HepG2 (cell line): ENCODE measurements at regions not wholly inside any gene's neighbourhood (a gene's known extent, or its start where the extent isn't known, plus 50 kb on each side); places are given as distances from the start of the nearest gene placed in this dataset.

Experiments
- ATAC-seq: fragments of 200-7000 bp; cut with Tn5 transposase; 3 replicates; pipeline ENCODE4 v1.9.1; 2020; ENCODE audit warnings: mild to moderate bottlenecking, moderate library complexity
- BruUV-seq: library from RNA; stranded (reverse); fragments of 400-500 nt; replicated peaks from 2 replicates; lab custom pipeline; 2021; lab: Mats Ljungman, UMichigan
- CTCF ChIA-PET: fragments of 300-600 bp; formaldehyde crosslinking; extraction: SDS; loops from one replicate; lab custom pipeline; 2021; ENCODE audit warnings: low total read pairs, inconsistent platforms, low intra/inter-chr PET ratio; lab: Yijun Ruan, JAX
- POLR2A ChIA-PET: fragments of 350-600 bp; sonication (Branson Sonifier 250); formaldehyde crosslinking; loops from one replicate; lab custom pipeline; 2020; ENCODE audit warnings: antibody characterized with exemption, inconsistent platforms; lab: Yijun Ruan, JAX
- DNase-seq: peaks from one replicate; pipeline ENCODE4 v3.0.0-alpha.2; 2015; ENCODE audit warnings: low spot score
- FAIRE-seq: peaks from 3 replicates; lab custom pipeline; 2011; peaks lifted over from hg19 to GRCh38; lab: Jason Lieb, UNC
- H2AFZ ChIP-seq: one replicate; pipeline ENCODE4 v1.6.1; 2011; ENCODE audit warnings: low read length, inconsistent platforms
- H3K27ac ChIP-seq: fragments of 300-600 bp; 3 replicates; pipeline ENCODE4 v1.8.0; 2011; ENCODE audit warnings: mixed run types, mild to moderate bottlenecking, mixed read lengths, low read length, inconsistent platforms; ENCODE audit not compliant: insufficient read depth; ENCODE audit errors: extremely low read length
- H3K27me3 ChIP-seq, 2 experiments: fragments of 200-600 bp in 1 of 2; 2 replicates in 1 of 2; 3 replicates in 1 of 2; pipeline versions ENCODE4 v1.6.0 to v1.8.0; 2011; ENCODE audit warnings: low read length in 2 of 2, mild to moderate bottlenecking in 2 of 2, moderate library complexity in 2 of 2, inconsistent platforms in 1 of 2; ENCODE audit not compliant: insufficient read depth in 2 of 2, control insufficient read depth in 1 of 2
- H3K36me3 ChIP-seq, 2 experiments: fragments of 200-600 bp in 1 of 2; replicated peaks in 1 of 2; 2 replicates in 1 of 2; 3 replicates in 1 of 2; pipeline versions ENCODE4 v1.5.1 to v1.8.0; 2011; ENCODE audit warnings: low read length in 2 of 2, inconsistent platforms in 1 of 2; ENCODE audit not compliant: insufficient read depth in 2 of 2, control insufficient read depth in 1 of 2
- H3K4me1 ChIP-seq: 2 replicates; pipeline ENCODE4 v1.5.1; 2012; ENCODE audit warnings: low read length, inconsistent platforms; ENCODE audit not compliant: insufficient read depth
- H3K4me2 ChIP-seq: 2 replicates; pipeline ENCODE4 v1.6.0; 2011; ENCODE audit warnings: low read depth, low read length, inconsistent platforms
- H3K4me3 ChIP-seq, 3 experiments: fragments of 200-600 bp in 1 of 3; sonication (generic), shearing (Covaris generic) in 1 of 3; replicated peaks in 1 of 3; 2 replicates each; pipeline ENCODE4 v1.5.1; 2011 to 2016; ENCODE audit warnings: low read length in 3 of 3, inconsistent platforms in 2 of 3, low read depth in 2 of 3, mild to moderate bottlenecking in 2 of 3, control low read depth in 1 of 3, mixed read lengths in 1 of 3; ENCODE audit not compliant: insufficient read depth in 1 of 3
- H3K79me2 ChIP-seq: one replicate; pipeline ENCODE4 v1.6.1; 2011; ENCODE audit warnings: low read length, inconsistent platforms; ENCODE audit not compliant: insufficient read depth
- H3K9ac ChIP-seq: 2 replicates; pipeline ENCODE4 v1.6.0; 2011; ENCODE audit warnings: mild to moderate bottlenecking, low read depth, low read length, inconsistent platforms; ENCODE audit not compliant: insufficient read depth
- H3K9me3 ChIP-seq: 2 replicates; pipeline ENCODE4 v1.5.1; 2012; ENCODE audit warnings: mild to moderate bottlenecking, low read length
- H4K20me1 ChIP-seq: 2 replicates; pipeline ENCODE4 v1.6.0; 2011; ENCODE audit warnings: inconsistent platforms, mild to moderate bottlenecking, low read length, moderate library complexity; ENCODE audit not compliant: insufficient read depth
- MTA1 ChIP-seq: sonication (generic); formaldehyde crosslinking; IDR thresholded peaks from 2 replicates; pipeline ENCODE4 v1.4.0; 2020; ENCODE audit warnings: missing genetic modification reagents, mild to moderate bottlenecking, borderline replicate concordance
- SALL1 ChIP-seq: sonication (generic); formaldehyde crosslinking; IDR thresholded peaks from 2 replicates; pipeline ENCODE4 v1.8.0; 2022; ENCODE audit warnings: mild to moderate bottlenecking, missing genetic modification reagents
- TCF12 ChIP-seq, 2 experiments: fragments of 450-650 bp in 1 of 2; sonication (generic) in 1 of 2; formaldehyde crosslinking in 1 of 2; IDR thresholded peaks; 2 replicates each; pipeline versions ENCODE4 v1.6.1 to v1.8.0; 2017 to 2022; ENCODE audit warnings: antibody characterized with exemption in 1 of 2, mild to moderate bottlenecking in 1 of 2, missing genetic modification reagents in 1 of 2, moderate library complexity in 1 of 2
- ZNF552 ChIP-seq: sonication (generic); formaldehyde crosslinking; IDR thresholded peaks from 2 replicates; pipeline ENCODE4 v1.9.0; 2022; ENCODE audit warnings: missing genetic modification reagents, mild to moderate bottlenecking, borderline replicate concordance
- WGBS: methylation state at CpG from one replicate; pipeline ENCODE4 v1.1.6; 2017; ENCODE audit warnings: low lambda C conversion rate; 5-methylcytosine and 5-hydroxymethylcytosine counted together
- in situ Hi-C: cut with HindIII; loops from 2 replicates; pipeline ENCODE4 v1.10.0; 2017; ENCODE audit warnings: low pct_unique_long_range_greater_than_20kb; ENCODE audit not compliant: extremely low pct_ligation_motif_present
- intact Hi-C: fragments of 100-400 bp; cut with micrococcal nuclease; formaldehyde crosslinking; loops from one replicate; pipeline ENCODE4 v1.10.0; 2022; ENCODE audit not compliant: unreplicated experiment
- TF ChIP-seq, protein P1 (sequence below): sonication (generic); formaldehyde crosslinking; IDR thresholded peaks from 2 replicates; pipeline ENCODE4 v1.9.0; 2022; ENCODE audit warnings: low read depth, missing genetic modification reagents
- TF ChIP-seq, protein P2 (sequence below): sonication (generic); formaldehyde crosslinking; conservative IDR thresholded peaks from 2 replicates; pipeline ENCODE4 v1.4.0; 2020; ENCODE audit warnings: mild to moderate bottlenecking, missing genetic modification reagents, moderate library complexity

- POLR2A ChIA-PET, result no interaction called here
- H3K79me2 ChIP-seq, result no peaks in the 10 kb centered on the region
- ATAC-seq, result peak; percentile 63
- H3K27ac ChIP-seq, result no peak overlapping the region
- no peaks in the 10 kb centered on the region for H3K9me3 ChIP-seq
- CTCF ChIA-PET, result no interaction called here
- BruUV-seq, result no TSS peak
- H3K27me3 ChIP-seq, result peaks cover 0 to 46% of the 10 kb centered on the region in 2 experiments; a peak in 3 of 5 replicates
- no peak for DNase-seq
- 3% methylated on average over 5 of the region's 5 CpGs for WGBS
- peak overlapping the region; percentile 21; the same call in 1 of the 2 replicates for H3K4me2 ChIP-seq
- no peaks in the 10 kb centered on the region for H4K20me1 ChIP-seq
- no peak overlapping the region for H2AFZ ChIP-seq
- H3K9ac ChIP-seq, result no peak overlapping the region
- H3K36me3 ChIP-seq, result no peaks in the 10 kb centered on the region
- peaks cover 28% of the 10 kb centered on the region for H3K4me1 ChIP-seq
- FAIRE-seq, result no peak
- no peak overlapping the region for H3K4me3 ChIP-seq
- peak; percentile 46; the same call in 1 of the 2 replicates for TF ChIP-seq SALL1 (CRISPR knock-in tag)
- TF ChIP-seq TCF12 (IDR thresholded peaks at IDR 0.05), result no peak
- no peak for TF ChIP-seq TCF12 (CRISPR knock-in tag; IDR thresholded peaks at IDR 0.05)
- TF ChIP-seq, protein P1, sequence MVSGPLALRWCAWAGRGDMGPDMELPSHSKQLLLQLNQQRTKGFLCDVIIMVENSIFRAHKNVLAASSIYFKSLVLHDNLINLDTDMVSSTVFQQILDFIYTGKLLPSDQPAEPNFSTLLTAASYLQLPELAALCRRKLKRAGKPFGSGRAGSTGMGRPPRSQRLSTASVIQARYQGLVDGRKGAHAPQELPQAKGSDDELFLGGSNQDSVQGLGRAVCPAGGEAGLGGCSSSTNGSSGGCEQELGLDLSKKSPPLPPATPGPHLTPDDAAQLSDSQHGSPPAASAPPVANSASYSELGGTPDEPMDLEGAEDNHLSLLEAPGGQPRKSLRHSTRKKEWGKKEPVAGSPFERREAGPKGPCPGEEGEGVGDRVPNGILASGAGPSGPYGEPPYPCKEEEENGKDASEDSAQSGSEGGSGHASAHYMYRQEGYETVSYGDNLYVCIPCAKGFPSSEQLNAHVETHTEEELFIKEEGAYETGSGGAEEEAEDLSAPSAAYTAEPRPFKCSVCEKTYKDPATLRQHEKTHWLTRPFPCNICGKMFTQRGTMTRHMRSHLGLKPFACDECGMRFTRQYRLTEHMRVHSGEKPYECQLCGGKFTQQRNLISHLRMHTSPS (CRISPR knock-in tag), result peak; percentile 32; the same call in 1 of the 2 replicates
- TF ChIP-seq, protein P2, sequence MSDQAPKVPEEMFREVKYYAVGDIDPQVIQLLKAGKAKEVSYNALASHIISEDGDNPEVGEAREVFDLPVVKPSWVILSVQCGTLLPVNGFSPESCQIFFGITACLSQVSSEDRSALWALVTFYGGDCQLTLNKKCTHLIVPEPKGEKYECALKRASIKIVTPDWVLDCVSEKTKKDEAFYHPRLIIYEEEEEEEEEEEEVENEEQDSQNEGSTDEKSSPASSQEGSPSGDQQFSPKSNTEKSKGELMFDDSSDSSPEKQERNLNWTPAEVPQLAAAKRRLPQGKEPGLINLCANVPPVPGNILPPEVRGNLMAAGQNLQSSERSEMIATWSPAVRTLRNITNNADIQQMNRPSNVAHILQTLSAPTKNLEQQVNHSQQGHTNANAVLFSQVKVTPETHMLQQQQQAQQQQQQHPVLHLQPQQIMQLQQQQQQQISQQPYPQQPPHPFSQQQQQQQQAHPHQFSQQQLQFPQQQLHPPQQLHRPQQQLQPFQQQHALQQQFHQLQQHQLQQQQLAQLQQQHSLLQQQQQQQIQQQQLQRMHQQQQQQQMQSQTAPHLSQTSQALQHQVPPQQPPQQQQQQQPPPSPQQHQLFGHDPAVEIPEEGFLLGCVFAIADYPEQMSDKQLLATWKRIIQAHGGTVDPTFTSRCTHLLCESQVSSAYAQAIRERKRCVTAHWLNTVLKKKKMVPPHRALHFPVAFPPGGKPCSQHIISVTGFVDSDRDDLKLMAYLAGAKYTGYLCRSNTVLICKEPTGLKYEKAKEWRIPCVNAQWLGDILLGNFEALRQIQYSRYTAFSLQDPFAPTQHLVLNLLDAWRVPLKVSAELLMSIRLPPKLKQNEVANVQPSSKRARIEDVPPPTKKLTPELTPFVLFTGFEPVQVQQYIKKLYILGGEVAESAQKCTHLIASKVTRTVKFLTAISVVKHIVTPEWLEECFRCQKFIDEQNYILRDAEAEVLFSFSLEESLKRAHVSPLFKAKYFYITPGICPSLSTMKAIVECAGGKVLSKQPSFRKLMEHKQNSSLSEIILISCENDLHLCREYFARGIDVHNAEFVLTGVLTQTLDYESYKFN (CRISPR knock-in tag), result 0 out of 2 replicates have a peak, but pooled peaks have one; percentile 24
- TF ChIP-seq ZNF552, result no peak
- TF ChIP-seq MTA1 (CRISPR knock-in tag), result 0 out of 2 replicates have a peak, but pooled peaks have one; percentile 36
- TF ChIP-seq, all 625 proteins: peak for 4
- in situ Hi-C loops, result no loop called here
- intact Hi-C loops, result no loop called here
Observed at GRCh38 chr2:106338043-106338442, 130.2 kb downstream of the RGPD3 start.
